ENCODE measurements at regions not wholly inside any gene's neighbourhood (a gene's known extent, or its start where the extent isn't known, plus 50 kb on each side); places are given as distances from the start of the nearest gene placed in this dataset.

GRCh38 chr4:136935871-136936270, 596.4 kb downstream of the PCDH18 start:
- TF ChIP-seq CTCF (IDR thresholded peaks at IDR 0.05) = no peak

DNA sequence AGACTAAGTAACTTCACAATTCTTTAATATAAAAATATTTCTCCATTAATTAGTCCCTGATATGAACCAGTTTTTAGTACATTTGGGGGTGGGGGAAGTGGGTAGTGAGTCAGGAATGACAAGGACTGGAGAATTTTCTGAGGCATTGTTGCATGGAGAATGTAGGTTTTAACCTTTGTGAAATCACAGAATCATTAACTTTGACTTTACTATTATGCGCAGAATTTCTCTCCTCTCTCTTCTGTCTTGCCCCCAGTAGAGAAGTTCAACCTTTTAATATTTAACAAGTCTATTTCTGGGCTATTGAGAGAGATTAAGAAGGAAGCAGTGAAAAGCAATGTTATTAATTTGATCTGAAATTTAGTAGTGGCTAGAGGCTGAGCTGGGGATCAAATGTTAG, 597.0 kb downstream of the PCDH18 start:
- TF ChIP-seq CTCF (IDR thresholded peaks at IDR 0.05) = no peak

- TF ChIP-seq CTCF (IDR thresholded peaks at IDR 0.05) = no peak
Measured at GRCh38 chr4:136934601-136935000, 597.7 kb downstream of the PCDH18 start.

DNA sequence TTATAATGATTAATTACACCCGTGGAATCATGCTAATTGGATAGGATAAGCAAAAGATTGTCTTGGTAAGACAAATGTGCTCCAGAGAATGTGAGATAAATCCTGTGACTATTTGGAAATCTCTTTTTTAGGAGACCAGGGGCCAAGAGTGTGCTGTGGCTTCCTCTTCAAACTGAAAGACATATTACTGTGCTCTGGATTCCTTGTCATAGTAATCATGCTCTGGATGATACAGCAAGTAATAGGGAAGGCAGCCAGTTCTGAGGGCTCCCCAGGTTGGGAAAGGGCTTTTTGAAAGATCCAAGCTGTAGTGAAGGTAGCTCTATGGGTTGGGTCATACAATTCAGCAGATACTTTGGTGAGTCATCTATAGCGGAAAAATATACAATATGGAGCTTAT, 600.5 kb downstream of the PCDH18 start:
- TF ChIP-seq CTCF (IDR thresholded peaks at IDR 0.05) = no peak

DNA sequence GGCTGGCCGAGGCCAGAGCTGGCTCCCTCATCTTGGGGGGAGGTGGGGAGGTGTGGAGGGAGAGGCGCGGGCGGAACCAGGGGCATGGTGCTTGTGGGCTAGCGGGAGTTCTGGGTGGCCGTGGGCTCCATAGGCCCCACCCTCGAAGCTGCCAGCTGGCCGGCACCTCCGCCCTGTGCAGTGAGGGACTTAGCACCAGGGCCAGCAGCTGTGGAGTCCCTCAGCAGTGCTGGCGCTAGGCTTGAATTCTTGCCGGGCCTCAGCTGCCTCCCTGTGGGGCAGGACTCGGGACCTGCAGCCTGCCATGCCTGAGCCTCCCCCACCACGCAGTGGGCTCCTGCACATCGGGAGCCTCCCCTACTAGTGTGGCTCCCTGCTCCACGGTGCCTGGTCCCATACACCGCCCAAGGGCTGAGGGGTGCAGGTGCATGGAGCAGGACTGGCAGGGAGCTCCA, 603.3 kb downstream of the PCDH18 start:
- TF ChIP-seq CTCF (IDR thresholded peaks at IDR 0.05) = no peak

DNA sequence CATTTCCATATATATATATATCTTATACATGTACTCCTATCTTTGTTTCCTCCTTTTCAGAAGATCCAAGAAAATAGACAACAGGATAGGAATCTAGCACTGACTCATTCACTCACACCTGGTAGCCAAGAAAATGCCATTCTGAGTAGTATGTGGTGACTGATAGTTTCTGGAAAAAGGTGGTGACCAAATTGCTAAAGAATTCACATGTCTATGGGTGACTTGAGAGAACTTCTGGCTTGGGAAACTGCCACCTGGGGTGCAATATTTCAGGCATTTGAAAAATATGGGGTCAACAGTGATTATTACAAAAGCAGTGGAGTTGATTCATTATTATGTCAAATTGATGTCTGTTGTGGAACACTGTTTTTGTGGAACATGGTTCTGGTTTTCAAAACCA, 605.1 kb downstream of the PCDH18 start:
- TF ChIP-seq CTCF (IDR thresholded peaks at IDR 0.05) = no peak

DNA sequence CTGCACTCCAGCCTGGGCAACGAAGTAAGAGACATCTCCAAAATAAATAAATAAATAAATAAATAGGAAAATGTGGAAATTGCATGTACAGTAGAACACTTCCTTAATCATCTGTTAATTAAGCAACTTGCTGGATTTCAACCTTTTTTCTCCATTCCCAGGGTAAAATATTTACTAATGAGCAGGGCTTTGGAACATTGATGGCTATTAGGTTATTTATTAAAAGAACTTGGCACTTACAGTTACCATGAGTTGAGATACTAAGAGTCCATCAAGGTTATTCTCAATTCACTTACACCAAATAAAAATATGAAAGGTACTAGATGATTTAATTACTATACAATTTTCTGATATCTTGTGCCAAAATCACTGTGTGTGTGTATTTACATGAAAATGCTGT, 607.1 kb downstream of the PCDH18 start:
- no peak for TF ChIP-seq CTCF (IDR thresholded peaks at IDR 0.05)

GRCh38 chr4:136922066-136922465, 610.2 kb downstream of the PCDH18 start:
- no peak for TF ChIP-seq CTCF (IDR thresholded peaks at IDR 0.05)

Measured in LNCAP (cell line).